ENCODE measurements at regions not wholly inside any gene's neighbourhood (a gene's known extent, or its start where the extent isn't known, plus 50 kb on each side); places are given as distances from the start of the nearest gene placed in this dataset.
"Not testable (repeated sequence)": the region's sequence is repeated elsewhere in the genome, so short reads cannot be mapped to it uniquely, and the experiment has no call there.

- in situ Hi-C loops (cut with MboI; ENCODE audit: low sequenced_read_pairs), result no loop called here
Measured at GRCh38 chr3:106908181-106908938, 468.9 kb upstream of the CCDC54 start.

GRCh38 chr3:106913111-106913698, 464.0 kb upstream of the CCDC54 start:
- in situ Hi-C loops (cut with MboI; ENCODE audit: low sequenced_read_pairs), result no loop called here

GRCh38 chr3:106913966-106914365, 463.3 kb upstream of the CCDC54 start:
- in situ Hi-C loops (cut with MboI; ENCODE audit: low sequenced_read_pairs), result no loop called here

GRCh38 chr3:106920609-106921008, 456.6 kb upstream of the CCDC54 start:
- in situ Hi-C loops (cut with MboI; ENCODE audit: low sequenced_read_pairs), result no loop called here

DNA sequence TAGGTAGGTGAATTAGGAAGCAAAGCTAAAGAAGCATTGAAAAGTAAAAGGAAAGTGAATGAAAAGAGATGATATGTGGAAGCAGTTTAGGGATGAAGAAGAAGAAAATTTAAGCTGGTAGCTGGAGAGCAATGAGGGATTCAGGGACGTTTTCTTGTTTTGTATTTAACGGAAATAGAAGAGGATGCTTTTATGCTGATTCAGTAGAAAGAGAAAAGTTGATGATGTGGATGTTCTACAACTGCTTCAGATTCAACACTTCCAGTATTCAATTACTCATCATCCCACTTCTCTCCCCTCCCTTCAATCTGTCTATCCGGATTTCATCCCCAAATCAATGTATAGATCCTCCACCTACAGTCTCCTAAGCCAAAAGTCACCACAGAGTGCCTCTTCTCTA, 448.2 kb upstream of the CCDC54 start:
- in situ Hi-C loops (cut with MboI; ENCODE audit: low sequenced_read_pairs), result no loop called here

DNA sequence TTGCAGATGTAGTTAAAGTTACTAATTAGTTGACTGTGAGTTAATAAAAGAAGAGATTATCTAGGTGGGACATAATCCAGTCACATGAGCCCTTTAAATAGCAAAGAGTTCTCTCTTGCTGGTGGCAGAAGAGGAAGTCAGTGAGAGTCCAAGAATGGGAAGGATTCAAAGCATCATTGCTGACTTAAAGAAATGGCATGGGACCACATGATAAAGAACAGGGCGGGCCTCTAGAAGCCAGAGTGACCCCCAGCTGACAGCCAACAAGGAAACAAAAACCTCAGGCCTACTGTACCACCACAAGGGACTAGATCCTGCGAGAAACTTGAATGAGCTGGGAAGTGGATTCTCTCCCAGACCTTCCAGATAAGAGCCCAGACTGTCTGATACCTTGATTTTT, 447.2 kb upstream of the CCDC54 start:
- in situ Hi-C loops (cut with MboI; ENCODE audit: low sequenced_read_pairs), result no loop called here

DNA sequence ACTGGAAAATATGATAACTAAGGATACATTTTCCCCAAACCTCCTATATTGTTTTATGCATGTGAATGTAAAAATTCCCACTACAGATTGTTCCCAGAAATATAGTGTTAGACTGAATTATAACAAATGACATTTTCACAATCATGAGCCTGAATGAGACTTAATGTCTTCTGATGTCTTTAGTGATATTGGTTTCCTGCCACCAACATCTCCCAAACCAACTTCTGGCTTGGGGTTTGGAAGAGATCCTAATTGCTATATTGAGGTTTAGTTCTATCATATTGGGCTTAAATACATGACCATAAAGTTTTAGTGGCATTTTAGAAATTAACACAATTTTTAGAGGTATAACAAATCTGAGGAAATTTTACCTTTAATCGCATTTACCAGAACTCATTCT, 445.3 kb upstream of the CCDC54 start:
- in situ Hi-C loops (cut with MboI; ENCODE audit: low sequenced_read_pairs), result no loop called here

- in situ Hi-C loops (cut with MboI; ENCODE audit: low sequenced_read_pairs), result no loop called here
Measured at GRCh38 chr3:106936337-106936736, 440.9 kb upstream of the CCDC54 start.

DNA sequence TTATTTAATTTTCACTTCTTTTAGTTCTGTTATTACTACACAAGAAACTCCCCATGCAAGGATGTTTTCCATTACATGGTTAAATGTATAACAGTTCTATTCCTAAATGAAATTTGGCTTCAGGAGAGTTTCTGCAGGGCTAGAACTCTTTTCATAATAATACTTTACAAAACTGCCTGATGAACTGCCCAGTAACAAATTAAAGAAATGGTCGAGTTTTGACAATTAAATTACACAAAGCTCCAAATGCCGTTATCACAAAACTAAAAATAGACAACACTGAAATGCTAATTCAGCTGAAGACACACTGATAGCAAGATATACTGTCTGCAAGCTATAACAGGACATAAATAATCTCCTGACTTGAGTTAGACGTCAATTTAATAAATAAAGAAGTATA, 435.2 kb upstream of the CCDC54 start:
- in situ Hi-C loops (cut with MboI; ENCODE audit: low sequenced_read_pairs), result no loop called here

- in situ Hi-C loops (cut with MboI; ENCODE audit: low sequenced_read_pairs), result no loop called here
Measured at GRCh38 chr3:106943071-106943470, 434.2 kb upstream of the CCDC54 start.

GRCh38 chr3:106945435-106945834, 431.8 kb upstream of the CCDC54 start:
- in situ Hi-C loops (cut with MboI; ENCODE audit: low sequenced_read_pairs), result no loop called here

- in situ Hi-C loops (cut with MboI; ENCODE audit: low sequenced_read_pairs), result no loop called here
Measured at GRCh38 chr3:106946866-106947265, 430.4 kb upstream of the CCDC54 start.

DNA sequence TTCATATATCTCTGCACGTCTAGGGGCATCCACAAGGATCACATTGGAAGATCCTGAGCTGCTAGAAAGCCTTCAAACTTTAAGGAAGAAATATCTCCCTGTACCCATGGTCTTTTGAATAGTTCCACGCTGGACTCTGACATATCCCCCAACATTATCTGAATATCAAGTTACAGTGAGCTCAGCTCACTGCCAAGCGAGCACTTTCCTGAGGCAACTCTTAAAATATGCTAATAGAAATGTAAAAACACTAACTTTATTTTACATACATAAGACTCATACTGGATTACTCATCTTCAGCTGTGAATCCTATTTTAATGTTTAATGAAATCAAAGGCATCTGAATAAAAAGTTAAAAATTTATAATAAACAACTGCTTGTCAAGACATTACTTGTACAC, 420.2 kb upstream of the CCDC54 start:
- in situ Hi-C loops (cut with MboI; ENCODE audit: low sequenced_read_pairs), result no loop called here

- in situ Hi-C loops (cut with MboI; ENCODE audit: low sequenced_read_pairs), result no loop called here
Measured at GRCh38 chr3:106962993-106963392, 414.2 kb upstream of the CCDC54 start.

GRCh38 chr3:106963442-106963841, 413.8 kb upstream of the CCDC54 start:
- in situ Hi-C loops (cut with MboI; ENCODE audit: low sequenced_read_pairs), result no loop called here

- in situ Hi-C loops (cut with MboI; ENCODE audit: low sequenced_read_pairs), result no loop called here
Measured at GRCh38 chr3:106965307-106965706, 411.9 kb upstream of the CCDC54 start.

GRCh38 chr3:106969596-106969995, 407.6 kb upstream of the CCDC54 start:
- in situ Hi-C loops (cut with MboI; ENCODE audit: low sequenced_read_pairs), result no loop called here

DNA sequence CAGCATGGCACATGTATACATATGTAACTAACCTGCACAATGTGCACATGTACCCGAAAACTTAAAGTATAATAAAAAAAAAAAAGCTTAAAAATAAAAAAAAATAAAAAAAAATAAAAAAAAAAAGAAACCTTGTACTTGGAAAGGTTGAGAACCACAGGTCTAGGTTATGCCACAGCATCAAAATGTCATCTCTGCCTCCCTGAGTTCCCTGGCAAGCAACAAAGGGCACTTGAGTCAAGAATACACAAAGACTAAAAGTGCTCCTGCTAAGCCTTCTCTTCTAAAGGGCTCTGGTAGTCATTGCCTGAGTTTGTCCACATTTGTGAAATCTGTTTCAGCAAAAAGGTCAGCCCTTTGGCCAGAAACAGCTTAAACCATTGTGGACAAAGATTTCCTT, 395.8 kb upstream of the CCDC54 start:
- in situ Hi-C loops (cut with MboI; ENCODE audit: low sequenced_read_pairs), result no loop called here

DNA sequence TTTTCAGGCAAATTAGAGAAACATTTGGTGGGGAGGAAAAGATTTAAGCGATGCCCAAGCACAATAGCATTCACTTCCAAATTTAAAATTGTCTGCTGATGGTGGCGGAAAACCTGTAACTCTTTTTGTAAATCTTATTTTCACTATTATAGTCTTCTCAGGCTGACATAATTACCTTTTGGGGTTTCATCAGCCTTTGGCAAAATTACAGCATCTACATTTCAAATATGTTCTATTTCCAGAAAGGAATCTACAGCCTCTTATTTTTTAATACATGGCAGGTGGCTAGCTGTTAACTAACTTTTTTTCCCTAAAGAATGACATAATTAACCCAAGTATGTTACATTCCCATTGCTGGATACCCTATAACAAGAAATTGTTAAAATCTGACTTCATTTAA, 391.5 kb upstream of the CCDC54 start:
- in situ Hi-C loops (cut with MboI; ENCODE audit: low sequenced_read_pairs), result no loop called here

GRCh38 chr3:106998841-106999682, 378.2 kb upstream of the CCDC54 start:
- in situ Hi-C loops (cut with MboI; ENCODE audit: low sequenced_read_pairs), result not testable (repeated sequence)

DNA sequence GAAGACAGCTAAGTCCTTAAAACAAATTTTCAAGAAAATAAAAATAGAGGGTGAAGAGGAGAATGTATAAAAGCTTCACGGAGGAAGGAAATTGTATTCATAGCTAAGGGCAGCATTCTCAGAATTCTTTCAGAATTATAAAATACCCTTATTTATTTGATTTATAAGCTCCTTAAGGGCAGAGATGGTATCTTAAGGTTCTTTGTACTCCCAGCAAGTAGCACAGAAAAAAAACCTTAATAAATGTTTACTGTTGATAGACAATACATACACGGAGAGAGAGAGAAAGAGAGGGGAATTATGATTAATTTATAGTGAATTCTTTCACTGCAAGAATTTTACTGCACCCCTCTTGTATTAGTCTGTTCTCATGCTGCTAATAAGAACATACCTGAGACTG, 375.6 kb upstream of the CCDC54 start:
- in situ Hi-C loops (cut with MboI; ENCODE audit: low sequenced_read_pairs), result no loop called here

- in situ Hi-C loops (cut with MboI; ENCODE audit: low sequenced_read_pairs), result not testable (repeated sequence)
Measured at GRCh38 chr3:107005352-107005751, 371.9 kb upstream of the CCDC54 start.

Data from HL-60/S4 treated with retinoic acid at 250 ng/mL for 4 days and 3 days (cell line).